ENCODE measurements at regions not wholly inside any gene's neighbourhood (a gene's known extent, or its start where the extent isn't known, plus 50 kb on each side); places are given as distances from the start of the nearest gene placed in this dataset.

DNA sequence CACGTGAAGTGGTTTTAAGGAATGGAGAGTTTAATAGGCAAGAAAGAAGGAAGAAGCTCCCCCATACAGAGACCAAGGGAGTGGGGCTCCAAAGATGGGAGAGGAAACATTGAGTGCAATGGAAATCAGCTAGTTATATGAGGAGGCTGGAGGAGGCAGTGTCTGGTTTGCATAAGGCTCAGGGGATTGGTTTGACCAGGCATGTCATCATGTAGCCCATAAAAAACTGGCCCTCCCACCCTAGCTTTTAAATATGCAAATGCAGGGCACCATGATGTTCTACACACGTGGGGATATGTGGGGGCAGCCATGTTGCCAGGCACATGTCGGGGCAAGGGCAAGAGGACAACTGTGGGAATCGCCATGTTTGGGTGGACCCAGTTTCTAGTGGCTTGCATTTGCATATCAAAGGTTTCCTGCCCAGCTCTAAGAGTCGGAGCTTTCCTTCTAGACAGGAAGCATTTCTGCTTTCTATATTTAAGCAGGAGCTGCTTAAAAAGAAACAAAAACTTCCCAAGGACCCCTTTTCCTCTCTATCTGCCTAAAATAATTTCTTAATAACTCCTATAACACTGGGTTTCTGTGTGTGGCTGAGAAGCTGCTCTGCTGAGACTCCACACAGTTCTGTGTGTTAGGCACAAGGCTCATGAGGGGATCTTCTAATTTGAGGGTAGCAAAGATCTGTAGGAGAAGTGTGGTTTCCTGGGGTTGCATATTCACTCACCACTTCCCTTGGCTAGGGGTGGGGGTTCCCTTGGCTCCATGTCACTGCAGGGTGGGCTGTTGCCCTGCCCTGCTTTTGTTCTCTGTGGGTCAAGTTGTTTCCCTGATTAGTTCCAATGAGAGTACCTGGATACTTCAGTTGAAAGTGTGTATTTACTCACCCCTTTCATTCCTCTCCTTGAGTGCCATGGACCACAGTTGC, 113.5 kb downstream of the VSIG4 start:
- Histone ChIP-seq H3K4me3 (ENCODE audit: low read depth, low read length) (no peak overlapping the region), H3K27me3 (ENCODE audit: control insufficient read depth, insufficient read depth, low read length) (no peaks in the 10 kb centered on the region), H3K36me3 (ENCODE audit: control insufficient read depth, insufficient read depth, low read length) (no peaks in the 10 kb centered on the region), H3K9me3 (ENCODE audit: control insufficient read depth, insufficient read depth, low read length) (no peaks in the 10 kb centered on the region), H3K27ac (ENCODE audit: low read depth, low read length) (no peak overlapping the region), H3K4me1 (ENCODE audit: control insufficient read depth, insufficient read depth, low read length) (no peaks in the 10 kb centered on the region)
- no peak for DNase-seq (ENCODE audit: low read depth in 4 of 6, low spot score in 6 of 6)
- WGBS (ENCODE audit: insufficient coverage): 60% methylated on average over 4 of the region's 5 CpGs

DNA sequence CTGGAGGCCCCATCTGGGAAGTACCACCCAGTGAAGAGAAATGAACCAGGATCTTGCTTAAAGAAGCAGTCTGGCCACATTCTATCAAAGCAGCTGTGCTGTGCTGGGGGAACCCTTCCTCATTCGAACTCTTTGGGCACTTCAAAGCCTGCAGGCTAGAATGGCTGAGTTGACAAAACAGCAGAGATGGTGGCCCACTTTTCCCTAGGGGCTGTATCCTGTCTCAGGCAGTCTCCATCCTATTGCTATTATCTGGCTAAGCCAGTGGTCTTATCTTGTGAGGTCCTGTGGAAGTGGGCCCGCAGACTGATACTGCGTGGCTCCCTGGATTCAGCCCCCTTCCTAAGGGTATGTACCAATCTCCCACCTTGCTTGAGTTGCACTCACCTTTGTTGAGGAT, 114.3 kb downstream of the VSIG4 start:
- no peak for DNase-seq (ENCODE audit: low read depth in 4 of 6, low spot score in 6 of 6)
- Histone ChIP-seq H3K4me3 (ENCODE audit: low read depth, low read length) (no peak overlapping the region), H3K27ac (ENCODE audit: low read depth, low read length) (no peak overlapping the region), H3K4me1 (ENCODE audit: control insufficient read depth, insufficient read depth, low read length) (no peaks in the 10 kb centered on the region), H3K36me3 (ENCODE audit: control insufficient read depth, insufficient read depth, low read length) (no peaks in the 10 kb centered on the region), H3K27me3 (ENCODE audit: control insufficient read depth, insufficient read depth, low read length) (no peaks in the 10 kb centered on the region), H3K9me3 (ENCODE audit: control insufficient read depth, insufficient read depth, low read length) (no peaks in the 10 kb centered on the region)
- 71% methylated on average over 3 of the region's 3 CpGs for WGBS (ENCODE audit: insufficient coverage)

DNA sequence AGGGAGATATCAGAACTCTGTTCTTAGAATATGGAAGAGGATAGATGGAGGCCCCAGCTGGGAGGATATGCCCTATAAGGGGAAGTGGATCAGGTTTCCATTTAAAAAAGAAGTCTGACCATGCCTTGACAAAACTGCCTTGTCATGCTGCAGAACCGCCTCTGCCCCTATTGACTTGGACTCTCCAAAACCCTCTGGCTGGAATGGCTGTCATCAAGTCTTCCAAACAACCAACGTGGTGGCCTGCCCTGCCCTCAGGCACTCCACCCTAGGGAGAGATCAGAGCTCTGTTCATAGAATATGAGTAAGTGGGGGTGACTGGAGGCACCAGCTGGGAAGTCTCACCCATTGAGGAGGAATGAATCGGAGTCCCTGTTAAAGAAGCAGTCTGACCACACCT, 114.9 kb downstream of the VSIG4 start:
- H3K4me1 ChIP-seq (ENCODE audit: control insufficient read depth, insufficient read depth, low read length): no peaks in the 10 kb centered on the region
- no peak for DNase-seq (ENCODE audit: low read depth in 4 of 6, low spot score in 6 of 6)
- H3K36me3 ChIP-seq (ENCODE audit: control insufficient read depth, insufficient read depth, low read length): no peaks in the 10 kb centered on the region
- H3K4me3 ChIP-seq (ENCODE audit: low read depth, low read length): no peak overlapping the region
- no peaks in the 10 kb centered on the region for H3K27me3 ChIP-seq (ENCODE audit: control insufficient read depth, insufficient read depth, low read length)
- H3K27ac ChIP-seq (ENCODE audit: low read depth, low read length): no peak overlapping the region
- no peaks in the 10 kb centered on the region for H3K9me3 ChIP-seq (ENCODE audit: control insufficient read depth, insufficient read depth, low read length)
- WGBS (ENCODE audit: insufficient coverage): 71% methylated on average over 3 of the region's 3 CpGs

DNA sequence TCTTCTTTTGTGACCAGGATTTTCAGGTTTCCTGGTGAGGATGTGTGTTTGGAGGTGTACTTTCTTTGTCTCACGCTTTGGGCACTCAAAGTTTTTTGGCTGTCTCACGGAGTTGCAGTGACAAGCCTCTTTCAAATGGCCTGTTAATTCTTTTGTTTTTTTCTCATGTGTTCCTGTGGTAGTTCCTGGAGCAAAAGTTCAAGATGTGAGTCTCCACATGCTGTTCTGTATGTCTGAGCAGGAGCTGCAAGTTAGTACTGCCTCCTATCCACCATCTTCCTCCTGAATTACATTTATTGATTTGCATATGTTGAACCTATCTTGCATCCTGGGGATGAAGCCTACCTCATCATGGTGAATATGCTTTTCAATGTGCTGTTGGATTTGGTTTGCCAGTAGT, 118.5 kb downstream of the VSIG4 start:
- Histone ChIP-seq H3K4me3 (ENCODE audit: low read depth, low read length) (no peak overlapping the region), H3K27me3 (ENCODE audit: control insufficient read depth, insufficient read depth, low read length) (no peaks in the 10 kb centered on the region)
- WGBS (ENCODE audit: insufficient coverage): 20% methylated on average over 2 of the region's 2 CpGs

DNA sequence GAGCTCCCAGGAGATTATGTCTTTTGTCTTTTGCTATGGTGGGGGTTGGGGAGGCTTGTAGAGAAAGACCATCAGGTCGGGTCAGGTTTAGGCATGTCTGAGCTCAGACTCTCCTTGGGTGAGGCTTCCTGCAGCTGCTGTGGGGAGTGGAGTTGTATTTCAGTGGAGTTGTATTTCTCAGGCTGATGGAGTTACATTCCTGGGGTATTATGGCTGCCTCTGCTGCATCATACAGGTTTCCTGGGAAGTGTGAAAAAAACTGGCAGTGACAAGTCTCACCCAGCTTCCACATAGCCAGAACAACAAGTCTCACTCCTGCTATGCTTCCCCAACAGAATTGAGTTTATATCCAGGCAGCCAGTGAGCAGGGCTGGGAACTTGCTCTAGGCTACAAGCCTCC, 119.3 kb downstream of the VSIG4 start:
- Histone ChIP-seq H3K27me3 (ENCODE audit: control insufficient read depth, insufficient read depth, low read length) (no peaks in the 10 kb centered on the region), H3K4me3 (ENCODE audit: low read depth, low read length) (no peak overlapping the region), H3K9me3 (ENCODE audit: control insufficient read depth, insufficient read depth, low read length) (no peaks in the 10 kb centered on the region), H3K4me1 (ENCODE audit: control insufficient read depth, insufficient read depth, low read length) (no peaks in the 10 kb centered on the region), H3K36me3 (ENCODE audit: control insufficient read depth, insufficient read depth, low read length) (no peaks in the 10 kb centered on the region), H3K27ac (ENCODE audit: low read depth, low read length) (no peak overlapping the region)
- DNase-seq (ENCODE audit: low read depth in 4 of 6, low spot score in 6 of 6): no peak
- WGBS (ENCODE audit: insufficient coverage): 11% methylated on average over 1 of the region's 1 CpG

More for the DNA sequence above, 118.5 kb downstream of the VSIG4 start:
- Histone ChIP-seq H3K27ac (ENCODE audit: low read depth, low read length) (no peak overlapping the region), H3K4me1 (ENCODE audit: control insufficient read depth, insufficient read depth, low read length) (no peaks in the 10 kb centered on the region), H3K36me3 (ENCODE audit: control insufficient read depth, insufficient read depth, low read length) (no peaks in the 10 kb centered on the region), H3K9me3 (ENCODE audit: control insufficient read depth, insufficient read depth, low read length) (no peaks in the 10 kb centered on the region)
- no peak for DNase-seq (ENCODE audit: low read depth in 4 of 6, low spot score in 6 of 6)

DNA sequence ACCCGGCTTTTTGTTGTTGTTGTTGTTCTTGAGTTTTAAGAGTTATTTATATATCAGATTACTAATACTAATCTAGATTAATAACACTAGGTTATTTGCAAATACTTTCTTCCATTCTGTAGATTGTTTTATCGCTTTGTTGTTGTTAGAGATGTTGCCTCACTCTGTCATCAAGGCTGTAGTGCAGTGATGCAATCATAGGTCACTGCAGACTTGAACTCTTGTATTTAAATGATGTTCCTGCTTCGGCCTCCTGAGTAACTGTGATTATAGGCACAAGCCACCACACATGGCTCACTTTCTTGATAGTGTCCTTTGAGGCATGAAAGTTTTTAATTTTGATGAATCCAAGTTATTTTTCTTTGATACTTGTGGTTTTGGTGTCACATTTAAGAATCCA, 129.0 kb downstream of the VSIG4 start:
- no peak overlapping the region for H3K4me3 ChIP-seq (ENCODE audit: low read depth, low read length)
- no peaks in the 10 kb centered on the region for H3K4me1 ChIP-seq (ENCODE audit: control insufficient read depth, insufficient read depth, low read length)
- H3K9me3 ChIP-seq (ENCODE audit: control insufficient read depth, insufficient read depth, low read length): peaks cover 4% of the 10 kb centered on the region
- DNase-seq (ENCODE audit: low read depth in 4 of 6, low spot score in 6 of 6): no peak
- no CpG with 5 or more reads among the region's 3 CpGs for WGBS (ENCODE audit: insufficient coverage)
- no peak overlapping the region for H3K27ac ChIP-seq (ENCODE audit: low read depth, low read length)
- H3K27me3 ChIP-seq (ENCODE audit: control insufficient read depth, insufficient read depth, low read length): no peaks in the 10 kb centered on the region
- no peaks in the 10 kb centered on the region for H3K36me3 ChIP-seq (ENCODE audit: control insufficient read depth, insufficient read depth, low read length)

DNA sequence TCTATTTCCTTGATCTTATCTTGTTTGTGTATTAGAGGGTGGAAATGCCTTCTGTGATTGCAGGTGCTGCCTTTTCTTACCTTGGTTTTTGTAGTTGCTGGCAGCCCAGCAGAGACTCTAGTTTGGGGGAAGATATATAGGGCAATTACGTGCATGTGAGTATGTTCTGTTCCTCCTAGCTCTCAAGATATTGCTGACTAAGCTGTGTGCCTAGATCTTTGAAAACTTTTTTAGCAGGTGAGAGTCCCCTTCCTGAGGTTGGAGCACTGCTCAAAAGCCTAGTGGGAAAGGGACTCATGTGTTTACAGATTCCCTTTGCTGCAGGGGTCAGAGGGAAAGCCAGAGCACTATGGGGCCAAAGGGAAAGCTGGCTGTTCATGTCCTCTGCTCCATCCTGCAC, 136.1 kb downstream of the VSIG4 start:
- 30% methylated on average over 1 of the region's 1 CpG for WGBS (ENCODE audit: insufficient coverage)
- Histone ChIP-seq H3K4me3 (ENCODE audit: low read depth, low read length) (no peak overlapping the region), H3K36me3 (ENCODE audit: control insufficient read depth, insufficient read depth, low read length) (no peaks in the 10 kb centered on the region), H3K27me3 (ENCODE audit: control insufficient read depth, insufficient read depth, low read length) (no peaks in the 10 kb centered on the region), H3K9me3 (ENCODE audit: control insufficient read depth, insufficient read depth, low read length) (no peaks in the 10 kb centered on the region), H3K4me1 (ENCODE audit: control insufficient read depth, insufficient read depth, low read length) (no peaks in the 10 kb centered on the region), H3K27ac (ENCODE audit: low read depth, low read length) (no peak overlapping the region)
- DNase-seq (ENCODE audit: low read depth in 4 of 6, low spot score in 6 of 6): no peak

DNA sequence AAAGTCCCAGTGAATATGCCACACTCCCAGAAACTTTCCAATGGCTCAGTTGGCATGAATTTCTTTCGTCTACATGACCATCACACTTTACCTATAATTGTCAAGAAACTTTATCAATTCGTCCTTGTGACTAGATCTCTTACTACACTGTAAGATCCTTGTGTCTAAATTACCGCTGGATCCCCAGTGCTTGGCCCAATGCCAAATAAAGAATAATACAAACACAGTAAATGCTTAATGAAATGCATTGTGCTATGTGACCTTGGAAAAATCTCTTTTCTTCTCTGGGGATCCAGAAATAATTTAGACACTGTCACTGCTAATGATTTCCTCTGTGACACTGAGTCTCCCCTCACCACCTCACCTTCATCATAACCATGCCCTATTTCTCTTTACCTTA, 137.9 kb downstream of the VSIG4 start:
- H3K4me3 ChIP-seq (ENCODE audit: low read depth, low read length): no peak overlapping the region
- H3K4me1 ChIP-seq (ENCODE audit: control insufficient read depth, insufficient read depth, low read length): no peaks in the 10 kb centered on the region
- 50% methylated on average over 1 of the region's 3 CpGs for WGBS (ENCODE audit: insufficient coverage)
- no peaks in the 10 kb centered on the region for H3K36me3 ChIP-seq (ENCODE audit: control insufficient read depth, insufficient read depth, low read length)
- H3K9me3 ChIP-seq (ENCODE audit: control insufficient read depth, insufficient read depth, low read length): no peaks in the 10 kb centered on the region
- no peaks in the 10 kb centered on the region for H3K27me3 ChIP-seq (ENCODE audit: control insufficient read depth, insufficient read depth, low read length)
- no peak overlapping the region for H3K27ac ChIP-seq (ENCODE audit: low read depth, low read length)
- no peak for DNase-seq (ENCODE audit: low read depth in 4 of 6, low spot score in 6 of 6)

DNA sequence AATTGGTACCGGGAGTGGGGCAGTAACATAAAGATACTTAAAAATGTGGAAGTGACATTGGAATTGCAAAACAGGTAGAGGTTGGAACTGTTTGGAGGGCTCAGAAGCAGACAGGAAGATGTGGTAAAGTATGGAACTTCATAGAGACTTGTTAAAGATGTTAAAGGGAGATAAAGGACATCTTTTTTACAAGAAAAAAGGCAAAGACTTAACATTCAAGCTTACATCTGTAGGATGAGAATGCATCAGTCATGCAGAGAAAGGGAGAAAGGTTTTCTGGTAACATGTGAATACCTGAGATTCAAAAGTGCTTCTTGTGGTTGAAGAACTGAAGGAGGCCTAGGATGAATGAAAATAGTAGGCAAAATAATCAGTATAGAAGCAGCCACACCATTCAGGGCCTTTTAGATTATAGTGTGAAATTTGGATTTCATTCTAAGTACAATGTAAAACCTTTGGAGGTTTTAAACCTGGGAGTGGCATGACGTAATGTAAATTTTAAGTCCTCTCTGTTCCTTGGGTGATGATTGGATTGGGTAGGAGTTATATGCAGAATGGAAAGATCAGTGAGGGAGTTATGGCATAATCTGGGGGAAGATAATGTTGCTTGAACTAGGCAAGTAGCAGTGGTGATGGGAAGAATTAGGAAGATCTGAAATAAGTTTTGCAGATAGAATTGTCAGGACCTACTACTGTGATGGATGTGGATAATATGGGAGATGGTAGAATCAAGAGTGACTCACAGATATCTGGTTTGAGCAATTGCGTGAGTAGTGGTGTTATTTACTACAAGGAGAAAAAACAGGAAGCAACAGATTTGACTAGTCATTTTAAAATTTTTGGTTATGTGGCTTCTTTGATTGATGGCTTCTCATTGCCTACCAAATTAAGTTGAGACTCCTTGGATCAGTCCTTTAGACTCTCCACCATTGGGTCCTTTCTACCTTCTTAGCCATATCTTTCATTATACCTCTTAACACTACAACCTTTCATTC, 138.7 kb downstream of the VSIG4 start:
- H3K27ac ChIP-seq (ENCODE audit: low read depth, low read length): no peak overlapping the region
- DNase-seq (ENCODE audit: low read depth in 4 of 6, low spot score in 6 of 6): no peak
- WGBS (ENCODE audit: insufficient coverage): 47% methylated on average over 2 of the region's 3 CpGs
- no peaks in the 10 kb centered on the region for H3K9me3 ChIP-seq (ENCODE audit: control insufficient read depth, insufficient read depth, low read length)
- no peak overlapping the region for H3K4me3 ChIP-seq (ENCODE audit: low read depth, low read length)
- H3K27me3 ChIP-seq (ENCODE audit: control insufficient read depth, insufficient read depth, low read length): no peaks in the 10 kb centered on the region
- H3K4me1 ChIP-seq (ENCODE audit: control insufficient read depth, insufficient read depth, low read length): no peaks in the 10 kb centered on the region
- no peaks in the 10 kb centered on the region for H3K36me3 ChIP-seq (ENCODE audit: control insufficient read depth, insufficient read depth, low read length)

Measured in spinal cord (tissue), 9 donors.